ENCODE measurements at regions not wholly inside any gene's neighbourhood (a gene's known extent, or its start where the extent isn't known, plus 50 kb on each side); places are given as distances from the start of the nearest gene placed in this dataset.
"Not testable (repeated sequence)": the region's sequence is repeated elsewhere in the genome, so short reads cannot be mapped to it uniquely, and the experiment has no call there.

GRCh38 chr6:133114973-133115372 lies 126.2 kb upstream of the EYA4 start:
- DNase-seq (ENCODE audit: low read depth) = no peak

- no peak for DNase-seq (ENCODE audit: low read depth)
Measured at GRCh38 chr6:133115946-133116345, 125.2 kb upstream of the EYA4 start.

- DNase-seq (ENCODE audit: low read depth) = no peak
Measured at GRCh38 chr6:133128191-133128590, 113.0 kb upstream of the EYA4 start.

- DNase-seq (ENCODE audit: low read depth) = no peak
Measured at GRCh38 chr6:133129556-133129955, 111.6 kb upstream of the EYA4 start.

GRCh38 chr6:133130863-133131262 lies 110.3 kb upstream of the EYA4 start:
- DNase-seq (ENCODE audit: low read depth) = no peak

- no peak for DNase-seq (ENCODE audit: low read depth)
Measured at GRCh38 chr6:133131621-133132465, 109.3 kb upstream of the EYA4 start.

- DNase-seq (ENCODE audit: low read depth) = no peak
Measured at GRCh38 chr6:133132466-133132971, 108.6 kb upstream of the EYA4 start.

- no peak for DNase-seq (ENCODE audit: low read depth)
Measured at GRCh38 chr6:133136177-133136880, 104.8 kb upstream of the EYA4 start.

GRCh38 chr6:133147470-133148184 lies 93.5 kb upstream of the EYA4 start:
- not testable (repeated sequence) for DNase-seq (ENCODE audit: low read depth)

- no peak for DNase-seq (ENCODE audit: low read depth)
Measured at GRCh38 chr6:133156689-133157088, 84.5 kb upstream of the EYA4 start.

- DNase-seq (ENCODE audit: low read depth) = no peak
Measured at GRCh38 chr6:133157995-133158394, 83.2 kb upstream of the EYA4 start.

- no peak for DNase-seq (ENCODE audit: low read depth)
Measured at GRCh38 chr6:133159255-133159795, 81.8 kb upstream of the EYA4 start.

GRCh38 chr6:133160536-133160935 lies 80.6 kb upstream of the EYA4 start:
- no peak for DNase-seq (ENCODE audit: low read depth)

- DNase-seq (ENCODE audit: low read depth) = no peak
Measured at GRCh38 chr6:133165235-133165634, 75.9 kb upstream of the EYA4 start.

GRCh38 chr6:133166766-133167165 lies 74.4 kb upstream of the EYA4 start:
- DNase-seq (ENCODE audit: low read depth) = no peak

GRCh38 chr6:133169901-133170300 lies 71.3 kb upstream of the EYA4 start:
- no peak for DNase-seq (ENCODE audit: low read depth)

- DNase-seq (ENCODE audit: low read depth) = no peak
Measured at GRCh38 chr6:133170602-133171001, 70.6 kb upstream of the EYA4 start.

GRCh38 chr6:133171989-133172604 lies 69.1 kb upstream of the EYA4 start:
- no peak for DNase-seq (ENCODE audit: low read depth)

- DNase-seq (ENCODE audit: low read depth) = no peak
Measured at GRCh38 chr6:133173276-133173675, 67.9 kb upstream of the EYA4 start.

GRCh38 chr6:133179481-133179880 lies 61.7 kb upstream of the EYA4 start:
- no peak for DNase-seq (ENCODE audit: low read depth)

GRCh38 chr6:133183691-133184090 lies 57.5 kb upstream of the EYA4 start:
- DNase-seq (ENCODE audit: low read depth) = no peak
